Aorta (tissue), 5 donors: ENCODE measurements at regions not wholly inside any gene's neighbourhood (a gene's known extent, or its start where the extent isn't known, plus 50 kb on each side); places are given as distances from the start of the nearest gene placed in this dataset.

ENCODE experiments used
- ATAC-seq: fragments of 200-7000 bp; cut with Tn5 transposase; one replicate; pipeline ENCODE4 v1.9.1; 2022; ENCODE audit warnings: moderate library complexity; ENCODE audit not compliant: low FRiP score
- DNase-seq, 2 donors: peaks; one replicate each; pipeline ENCODE4 v3.0.0-alpha.2; 2020
- H3K27ac ChIP-seq, 2 donors: one replicate each; pipeline ENCODE4 v1.5.1; 2013; ENCODE audit warnings: low read length in 2 of 2, mild to moderate bottlenecking in 2 of 2, moderate library complexity in 2 of 2, control low read depth in 1 of 2, inconsistent platforms in 1 of 2, low read depth in 1 of 2
- H3K27me3 ChIP-seq, 2 donors: one replicate each; pipeline ENCODE4 v1.6.1; 2013; ENCODE audit warnings: control low read depth in 1 of 2, low read length in 1 of 2, mild to moderate bottlenecking in 1 of 2, moderate library complexity in 1 of 2; ENCODE audit not compliant: insufficient read depth in 2 of 2, control insufficient read depth in 1 of 2
- H3K36me3 ChIP-seq, 2 donors: one replicate each; pipeline ENCODE4 v1.6.1; 2013; ENCODE audit warnings: control low read depth in 1 of 2, low read length in 1 of 2, mild to moderate bottlenecking in 1 of 2; ENCODE audit not compliant: insufficient read depth in 2 of 2, control insufficient read depth in 1 of 2
- H3K4me1 ChIP-seq, 2 donors: one replicate each; pipeline ENCODE4 v1.6.1; 2013; ENCODE audit warnings: low read length in 2 of 2, control low read depth in 1 of 2, mild to moderate bottlenecking in 1 of 2, moderate library complexity in 1 of 2; ENCODE audit not compliant: insufficient read depth in 2 of 2, control insufficient read depth in 1 of 2
- H3K4me3 ChIP-seq, 2 donors: one replicate each; pipeline ENCODE4 v1.5.1; 2013; ENCODE audit warnings: low read length in 2 of 2, control low read depth in 1 of 2, mild to moderate bottlenecking in 1 of 2
- H3K9me3 ChIP-seq: one replicate; pipeline ENCODE4 v1.6.1; 2013; ENCODE audit warnings: mild to moderate bottlenecking, low read length; ENCODE audit not compliant: control insufficient read depth
- WGBS, 2 donors: extraction: QIAGEN DNeasy Blood & Tissue Kit; methylation state at CpG; one replicate each; pipeline ENCODE4 v1.1.7; 2013; 5-methylcytosine and 5-hydroxymethylcytosine counted together
- intact Hi-C, 2 donors: fragments of 100-400 bp; cut with DNase I; formaldehyde crosslinking; loops; one replicate each; pipeline versions ENCODE4 v1.14.2 to v1.15.0; 2022
- donor health status: healthy with polysubstance abuse.
- donor health status: Bipolar disorder and iron deficiency.
- donor health status: DM: no; HTN: no; CAD: no.
- donor health status: DM: no; HTN: no; CAD: no.
- donor health status: DM: yes; HTN: yes; CAD: no.

- no peak for DNase-seq
- H3K4me3 ChIP-seq = no peak overlapping the region
- no peaks in the 10 kb centered on the region for H3K9me3 ChIP-seq
- ATAC-seq = no peak
- H3K4me1 ChIP-seq = no peaks in the 10 kb centered on the region
- intact Hi-C loops = no loop called here
- no peaks in the 10 kb centered on the region for H3K27me3 ChIP-seq
- no peaks in the 10 kb centered on the region for H3K36me3 ChIP-seq
- H3K27ac ChIP-seq = no peak overlapping the region
- WGBS, 2 donors = 82 to 98% methylated on average over 1 of the region's 1 CpG
These were observed 848.1 kb upstream of the DIAPH2 start for GRCh38 chrX:95836517-95836916.

- DNase-seq (no peak), ATAC-seq (no peak)
- no peak overlapping the region for H3K27ac ChIP-seq
- H3K9me3 ChIP-seq = no peaks in the 10 kb centered on the region
- H3K4me1 ChIP-seq = no peaks in the 10 kb centered on the region
- intact Hi-C loops = loop anchor here in 1 of 2 donors (10.0 kb wide), 1 partner anchor 273 kb away; no protein-coding TSS in a partner anchor
- no peaks in the 10 kb centered on the region for H3K27me3 ChIP-seq
- H3K4me3 ChIP-seq = no peak overlapping the region
- H3K36me3 ChIP-seq = no peaks in the 10 kb centered on the region
These were observed 842.8 kb upstream of the DIAPH2 start for GRCh38 chrX:95841863-95842262.

- no peaks in the 10 kb centered on the region for H3K36me3 ChIP-seq
- no peaks in the 10 kb centered on the region for H3K4me1 ChIP-seq
- DNase-seq (no peak), ATAC-seq (no peak)
- 65 to 78% methylated on average over 1 of the region's 1 CpG for WGBS, 2 donors
- H3K27me3 ChIP-seq = no peaks in the 10 kb centered on the region
- no peak overlapping the region for H3K27ac ChIP-seq
- no peak overlapping the region for H3K4me3 ChIP-seq
- intact Hi-C loops = no loop called here
- no peaks in the 10 kb centered on the region for H3K9me3 ChIP-seq
These were observed 824.5 kb upstream of the DIAPH2 start for GRCh38 chrX:95860127-95860526.

GRCh38 chrX:95875661-95876060, 809.0 kb upstream of the DIAPH2 start:
- WGBS, 2 donors = 86 to 88% methylated on average over 1 of the region's 1 CpG
- no peaks in the 10 kb centered on the region for H3K4me1 ChIP-seq
- ATAC-seq = no peak
- intact Hi-C loops = no loop called here
- H3K4me3 ChIP-seq = no peak overlapping the region
- H3K9me3 ChIP-seq = no peaks in the 10 kb centered on the region
- H3K27me3 ChIP-seq = no peaks in the 10 kb centered on the region
- no peaks in the 10 kb centered on the region for H3K36me3 ChIP-seq
- H3K27ac ChIP-seq = no peak overlapping the region
- DNase-seq = no peak

- WGBS, 2 donors = 44 to 59% methylated on average over 4 of the region's 4 CpGs
- ATAC-seq (no peak), DNase-seq (no peak)
- H3K27me3 ChIP-seq = no peaks in the 10 kb centered on the region
- no peak overlapping the region for H3K27ac ChIP-seq
- no peaks in the 10 kb centered on the region for H3K36me3 ChIP-seq
- no peak overlapping the region for H3K4me3 ChIP-seq
- no peaks in the 10 kb centered on the region for H3K4me1 ChIP-seq
- intact Hi-C loops = no loop called here
- H3K9me3 ChIP-seq = no peaks in the 10 kb centered on the region
These were observed 805.8 kb upstream of the DIAPH2 start for GRCh38 chrX:95878874-95879273.

- DNase-seq = no peak
- Histone ChIP-seq H3K27ac (no peak overlapping the region), H3K4me1 (no peaks in the 10 kb centered on the region), H3K9me3 (no peaks in the 10 kb centered on the region), H3K36me3 (no peaks in the 10 kb centered on the region), H3K4me3 (no peak overlapping the region), H3K27me3 (no peaks in the 10 kb centered on the region)
- intact Hi-C loops = no loop called here
- no peak for ATAC-seq
- 11 to 31% methylated on average over 2 of the region's 2 CpGs for WGBS, 2 donors
These were observed 800.5 kb upstream of the DIAPH2 start for GRCh38 chrX:95884186-95884585.

GRCh38 chrX:95885074-95885473, 799.6 kb upstream of the DIAPH2 start:
- Histone ChIP-seq H3K36me3 (no peaks in the 10 kb centered on the region), H3K27ac (no peak overlapping the region), H3K4me1 (no peaks in the 10 kb centered on the region), H3K4me3 (no peak overlapping the region), H3K9me3 (no peaks in the 10 kb centered on the region), H3K27me3 (no peaks in the 10 kb centered on the region)
- ATAC-seq = peak; percentile 83
- intact Hi-C loops = no loop called here
- WGBS, 2 donors = 17 to 30% methylated on average over 3 of the region's 3 CpGs
- DNase-seq = no peak

- Histone ChIP-seq H3K27me3 (no peaks in the 10 kb centered on the region), H3K27ac (no peak overlapping the region), H3K9me3 (no peaks in the 10 kb centered on the region), H3K36me3 (no peaks in the 10 kb centered on the region), H3K4me3 (no peak overlapping the region), H3K4me1 (no peaks in the 10 kb centered on the region)
- intact Hi-C loops = no loop called here
- WGBS, 2 donors = 83 to 88% methylated on average over 1 of the region's 1 CpG
- DNase-seq (no peak), ATAC-seq (no peak)
These were observed 795.4 kb upstream of the DIAPH2 start for GRCh38 chrX:95889279-95889678.

- DNase-seq (no peak), ATAC-seq (peak; percentile 44)
- 51 to 62% methylated on average over 2 of the region's 2 CpGs for WGBS, 2 donors
- Histone ChIP-seq H3K9me3 (no peaks in the 10 kb centered on the region), H3K27ac (no peak overlapping the region), H3K4me1 (no peaks in the 10 kb centered on the region), H3K36me3 (no peaks in the 10 kb centered on the region), H3K4me3 (no peak overlapping the region), H3K27me3 (no peaks in the 10 kb centered on the region)
- intact Hi-C loops = no loop called here
These were observed 791.0 kb upstream of the DIAPH2 start for GRCh38 chrX:95893636-95894035.
